ENCODE measurements at regions not wholly inside any gene's neighbourhood (a gene's known extent, or its start where the extent isn't known, plus 50 kb on each side); places are given as distances from the start of the nearest gene placed in this dataset.

- TF ChIP-seq, protein P1, sequence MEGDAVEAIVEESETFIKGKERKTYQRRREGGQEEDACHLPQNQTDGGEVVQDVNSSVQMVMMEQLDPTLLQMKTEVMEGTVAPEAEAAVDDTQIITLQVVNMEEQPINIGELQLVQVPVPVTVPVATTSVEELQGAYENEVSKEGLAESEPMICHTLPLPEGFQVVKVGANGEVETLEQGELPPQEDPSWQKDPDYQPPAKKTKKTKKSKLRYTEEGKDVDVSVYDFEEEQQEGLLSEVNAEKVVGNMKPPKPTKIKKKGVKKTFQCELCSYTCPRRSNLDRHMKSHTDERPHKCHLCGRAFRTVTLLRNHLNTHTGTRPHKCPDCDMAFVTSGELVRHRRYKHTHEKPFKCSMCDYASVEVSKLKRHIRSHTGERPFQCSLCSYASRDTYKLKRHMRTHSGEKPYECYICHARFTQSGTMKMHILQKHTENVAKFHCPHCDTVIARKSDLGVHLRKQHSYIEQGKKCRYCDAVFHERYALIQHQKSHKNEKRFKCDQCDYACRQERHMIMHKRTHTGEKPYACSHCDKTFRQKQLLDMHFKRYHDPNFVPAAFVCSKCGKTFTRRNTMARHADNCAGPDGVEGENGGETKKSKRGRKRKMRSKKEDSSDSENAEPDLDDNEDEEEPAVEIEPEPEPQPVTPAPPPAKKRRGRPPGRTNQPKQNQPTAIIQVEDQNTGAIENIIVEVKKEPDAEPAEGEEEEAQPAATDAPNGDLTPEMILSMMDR (IDR thresholded peaks at IDR 0.05): no peak
- TF ChIP-seq POLR2A (IDR thresholded peaks at IDR 0.05): no peak
These were observed 778.3 kb downstream of the KCNJ18 start for GRCh38 chr17:22470411-22471175.
